ENCODE measurements at regions not wholly inside any gene's neighbourhood (a gene's known extent, or its start where the extent isn't known, plus 50 kb on each side); places are given as distances from the start of the nearest gene placed in this dataset.

DNA sequence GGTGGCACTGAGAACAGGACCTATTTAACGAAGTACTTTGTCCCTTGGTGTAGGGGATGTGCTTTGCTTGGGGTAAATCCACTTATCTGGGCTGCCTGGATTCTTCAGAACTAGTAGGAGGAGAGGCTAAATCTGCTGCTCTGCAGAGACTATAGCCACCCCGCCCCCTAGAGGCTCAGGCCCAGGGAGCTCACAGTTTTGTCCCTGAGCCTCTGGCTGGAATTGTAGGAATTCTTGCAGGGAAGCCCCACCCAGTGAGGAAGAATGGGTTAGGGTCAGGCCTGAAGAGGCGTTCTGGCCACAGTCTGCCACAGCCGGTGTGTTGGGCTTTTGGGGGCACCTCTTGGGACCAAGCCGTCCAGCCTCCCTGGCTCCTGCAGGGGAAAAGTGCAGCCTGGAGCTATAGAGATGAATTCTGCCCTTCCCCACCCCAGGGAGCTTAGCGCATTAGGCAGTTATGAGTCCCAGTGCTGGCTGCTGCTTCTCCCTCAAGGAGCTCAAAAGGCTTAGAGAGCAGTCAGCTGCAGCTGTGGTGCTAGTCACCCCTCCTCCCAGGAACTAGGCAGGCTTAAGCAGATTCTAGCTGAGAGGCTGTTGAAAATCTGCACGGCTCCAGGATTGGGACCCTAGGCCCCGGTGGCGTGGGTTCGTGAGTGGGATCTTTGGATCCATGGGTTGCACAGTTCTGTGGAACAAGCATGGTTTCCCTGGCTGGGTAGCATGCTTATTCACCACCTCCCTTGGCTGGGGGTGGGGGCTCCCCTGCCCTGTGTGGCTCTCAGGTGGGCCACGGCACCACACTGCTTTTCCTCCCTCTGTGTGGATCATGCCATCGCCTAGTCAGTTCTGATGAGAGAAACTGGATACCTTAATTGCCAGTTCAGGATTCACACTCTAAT lies 237.4 kb upstream of the TOM1L1 start:
- no peak overlapping the region for H2AFZ ChIP-seq

DNA sequence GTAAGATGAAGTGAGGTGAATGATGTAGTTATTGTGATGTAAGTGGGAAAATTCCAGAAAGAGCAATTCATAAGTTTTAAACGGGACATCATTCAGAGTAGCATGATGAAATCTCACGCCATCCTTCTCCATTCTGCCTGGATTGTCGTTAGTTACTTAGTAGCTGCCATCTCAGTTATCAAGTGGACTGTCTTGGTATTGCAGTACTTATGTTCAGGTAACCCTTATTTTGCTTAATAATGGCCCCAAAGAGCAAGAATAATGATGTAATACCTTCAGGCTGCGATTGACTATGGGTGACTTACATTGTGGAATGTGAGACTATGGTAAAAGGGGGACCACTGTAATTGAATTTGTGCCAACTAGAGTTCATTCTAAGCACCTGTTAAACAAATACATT lies 234.1 kb upstream of the TOM1L1 start:
- Histone ChIP-seq H3K9ac (no peak overlapping the region), H3K4me3 (ENCODE audit: low read depth, low read length) (no peak overlapping the region), H3K9me3 (ENCODE audit: control insufficient read depth, low read length) (no peaks in the 10 kb centered on the region), H3K4me1 (no peaks in the 10 kb centered on the region), H3K36me3 (ENCODE audit: control insufficient read depth, insufficient read depth, low read length) (no peaks in the 10 kb centered on the region), H3K79me2 (no peaks in the 10 kb centered on the region), H3K27ac (no peak overlapping the region), H3K27me3 (ENCODE audit: control insufficient read depth, insufficient read depth, low read length) (no peaks in the 10 kb centered on the region), H3K4me2 (ENCODE audit: low read length) (no peak overlapping the region), H2AFZ (no peak overlapping the region)
- TF ChIP-seq, protein P1, sequence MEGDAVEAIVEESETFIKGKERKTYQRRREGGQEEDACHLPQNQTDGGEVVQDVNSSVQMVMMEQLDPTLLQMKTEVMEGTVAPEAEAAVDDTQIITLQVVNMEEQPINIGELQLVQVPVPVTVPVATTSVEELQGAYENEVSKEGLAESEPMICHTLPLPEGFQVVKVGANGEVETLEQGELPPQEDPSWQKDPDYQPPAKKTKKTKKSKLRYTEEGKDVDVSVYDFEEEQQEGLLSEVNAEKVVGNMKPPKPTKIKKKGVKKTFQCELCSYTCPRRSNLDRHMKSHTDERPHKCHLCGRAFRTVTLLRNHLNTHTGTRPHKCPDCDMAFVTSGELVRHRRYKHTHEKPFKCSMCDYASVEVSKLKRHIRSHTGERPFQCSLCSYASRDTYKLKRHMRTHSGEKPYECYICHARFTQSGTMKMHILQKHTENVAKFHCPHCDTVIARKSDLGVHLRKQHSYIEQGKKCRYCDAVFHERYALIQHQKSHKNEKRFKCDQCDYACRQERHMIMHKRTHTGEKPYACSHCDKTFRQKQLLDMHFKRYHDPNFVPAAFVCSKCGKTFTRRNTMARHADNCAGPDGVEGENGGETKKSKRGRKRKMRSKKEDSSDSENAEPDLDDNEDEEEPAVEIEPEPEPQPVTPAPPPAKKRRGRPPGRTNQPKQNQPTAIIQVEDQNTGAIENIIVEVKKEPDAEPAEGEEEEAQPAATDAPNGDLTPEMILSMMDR (IDR thresholded peaks at IDR 0.05): no peak

More for the DNA sequence above, 237.4 kb upstream of the TOM1L1 start:
- no peak overlapping the region for H3K4me3 ChIP-seq (ENCODE audit: low read depth, low read length)
- no peak overlapping the region for H3K4me2 ChIP-seq (ENCODE audit: low read length)
- H3K4me1 ChIP-seq: no peaks in the 10 kb centered on the region
- no peak overlapping the region for H3K9ac ChIP-seq
- H3K79me2 ChIP-seq: no peaks in the 10 kb centered on the region
- H3K9me3 ChIP-seq (ENCODE audit: control insufficient read depth, low read length): no peaks in the 10 kb centered on the region
- H3K27me3 ChIP-seq (ENCODE audit: control insufficient read depth, insufficient read depth, low read length): no peaks in the 10 kb centered on the region
- no peak overlapping the region for H3K27ac ChIP-seq
- TF ChIP-seq, protein P1 (IDR thresholded peaks at IDR 0.05): no peak
- no peaks in the 10 kb centered on the region for H3K36me3 ChIP-seq (ENCODE audit: control insufficient read depth, insufficient read depth, low read length)

DNA sequence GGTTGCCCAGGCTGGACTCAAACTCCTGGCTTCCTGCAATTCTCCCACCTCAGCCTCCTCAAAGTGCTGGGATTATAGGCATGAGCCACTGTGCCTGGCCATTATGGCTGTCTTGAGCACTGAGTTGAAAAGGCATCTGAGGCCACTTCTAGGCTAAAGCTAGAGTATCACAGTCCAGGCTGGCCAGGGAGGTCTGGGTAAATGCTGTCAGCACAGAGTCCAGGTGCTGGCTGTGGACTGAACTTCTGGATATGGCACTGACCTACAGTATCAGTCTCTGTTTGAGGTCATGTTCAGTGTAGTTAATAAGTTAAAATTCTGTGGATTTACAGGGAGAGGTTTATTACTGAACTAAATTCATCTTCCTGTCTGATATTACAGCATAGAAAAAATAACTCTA lies 222.5 kb upstream of the TOM1L1 start:
- Histone ChIP-seq H3K9me3 (ENCODE audit: control insufficient read depth, low read length) (no peaks in the 10 kb centered on the region), H3K9ac (no peak overlapping the region), H3K4me1 (no peaks in the 10 kb centered on the region), H3K27me3 (ENCODE audit: control insufficient read depth, insufficient read depth, low read length) (no peaks in the 10 kb centered on the region), H3K4me3 (ENCODE audit: low read depth, low read length) (no peak overlapping the region), H3K79me2 (no peaks in the 10 kb centered on the region), H3K4me2 (ENCODE audit: low read length) (no peak overlapping the region), H3K36me3 (ENCODE audit: control insufficient read depth, insufficient read depth, low read length) (no peaks in the 10 kb centered on the region), H3K27ac (no peak overlapping the region), H2AFZ (no peak overlapping the region)
- TF ChIP-seq, protein P1 (IDR thresholded peaks at IDR 0.05): no peak

DNA sequence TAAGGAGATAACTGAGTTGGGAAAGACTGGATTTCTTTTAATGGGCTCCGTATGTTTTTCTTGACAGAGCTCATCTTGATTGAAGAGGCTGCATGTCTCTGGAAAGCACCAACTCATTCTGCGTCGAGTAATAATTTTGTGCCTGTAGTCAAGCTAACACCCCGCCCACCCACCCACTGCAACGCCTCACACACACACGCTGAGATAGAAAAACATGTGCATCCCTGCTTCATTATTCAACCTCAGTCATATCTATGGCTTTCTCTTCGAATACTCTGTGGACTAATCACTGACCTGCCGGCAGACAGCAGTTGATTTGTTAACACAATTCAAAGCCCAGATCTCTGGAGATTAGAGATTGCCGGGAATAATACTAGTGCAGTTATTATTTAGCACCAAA lies 220.2 kb upstream of the TOM1L1 start:
- H3K79me2 ChIP-seq: no peaks in the 10 kb centered on the region
- TF ChIP-seq, protein P1 (IDR thresholded peaks at IDR 0.05): no peak
- no peak overlapping the region for H3K4me3 ChIP-seq (ENCODE audit: low read depth, low read length)
- H3K27ac ChIP-seq: no peak overlapping the region
- H3K4me2 ChIP-seq (ENCODE audit: low read length): no peak overlapping the region
- no peaks in the 10 kb centered on the region for H3K27me3 ChIP-seq (ENCODE audit: control insufficient read depth, insufficient read depth, low read length)
- H2AFZ ChIP-seq: no peak overlapping the region
- H3K9me3 ChIP-seq (ENCODE audit: control insufficient read depth, low read length): no peaks in the 10 kb centered on the region
- H3K4me1 ChIP-seq: no peaks in the 10 kb centered on the region
- no peak overlapping the region for H3K9ac ChIP-seq
- H3K36me3 ChIP-seq (ENCODE audit: control insufficient read depth, insufficient read depth, low read length): no peaks in the 10 kb centered on the region

Data from parathyroid adenoma (tissue), 2 donors.